Activated naive CD8-positive, alpha-beta T cell (primary cell): ENCODE measurements at regions not wholly inside any gene's neighbourhood (a gene's known extent, or its start where the extent isn't known, plus 50 kb on each side); places are given as distances from the start of the nearest gene placed in this dataset.
"Not testable (repeated sequence)": the region's sequence is repeated elsewhere in the genome, so short reads cannot be mapped to it uniquely, and the experiment has no call there.

ENCODE experiments used
- H3K27ac Mint-ChIP-seq: one replicate; pipeline ENCODE4 v1.8.0; 2021; ENCODE audit warnings: mixed read lengths
- H3K27me3 Mint-ChIP-seq: one replicate; pipeline ENCODE4 v1.8.0; 2021; ENCODE audit warnings: mixed read lengths
- H3K36me3 Mint-ChIP-seq: one replicate; pipeline ENCODE4 v1.8.0; 2021; ENCODE audit warnings: mixed read lengths
- H3K4me1 Mint-ChIP-seq: one replicate; pipeline ENCODE4 v1.8.0; 2021; ENCODE audit warnings: low read depth, mixed read lengths
- H3K4me3 Mint-ChIP-seq: one replicate; pipeline ENCODE4 v1.8.0; 2021; ENCODE audit warnings: mild to moderate bottlenecking, mixed read lengths
- H3K9me3 Mint-ChIP-seq: one replicate; pipeline ENCODE4 v1.8.0; 2021; ENCODE audit warnings: low read depth, mixed read lengths

GRCh38 chr7:42542446-42542845 is 305.4 kb upstream of the GLI3 start:
- H3K27me3 Mint-ChIP-seq, H3K4me1 Mint-ChIP-seq, H3K9me3 Mint-ChIP-seq, H3K4me3 Mint-ChIP-seq, H3K27ac Mint-ChIP-seq, H3K36me3 Mint-ChIP-seq: not testable (repeated sequence)

- no peak overlapping the region for H3K27ac Mint-ChIP-seq
Measured at GRCh38 chr7:42534441-42534840, 297.4 kb upstream of the GLI3 start.

GRCh38 chr7:42527004-42527403 is 290.0 kb upstream of the GLI3 start:
- no peaks in the 10 kb centered on the region for H3K36me3 Mint-ChIP-seq
- peaks cover 13% of the 10 kb centered on the region for H3K9me3 Mint-ChIP-seq
- no peak overlapping the region for H3K27ac Mint-ChIP-seq
- no peaks in the 10 kb centered on the region for H3K4me1 Mint-ChIP-seq
- H3K4me3 Mint-ChIP-seq, result no peak overlapping the region
- no peaks in the 10 kb centered on the region for H3K27me3 Mint-ChIP-seq

More at GRCh38 chr7:42534441-42534840, 297.4 kb upstream of the GLI3 start:
- no peaks in the 10 kb centered on the region for H3K4me1 Mint-ChIP-seq
- H3K9me3 Mint-ChIP-seq, result peaks cover 11% of the 10 kb centered on the region
- H3K36me3 Mint-ChIP-seq, result no peaks in the 10 kb centered on the region
- H3K27me3 Mint-ChIP-seq, result no peaks in the 10 kb centered on the region
- H3K4me3 Mint-ChIP-seq, result no peak overlapping the region

GRCh38 chr7:42522227-42522991 is 285.4 kb upstream of the GLI3 start:
- H3K36me3 Mint-ChIP-seq, result no peaks in the 10 kb centered on the region
- H3K27me3 Mint-ChIP-seq, result no peaks in the 10 kb centered on the region
- H3K4me1 Mint-ChIP-seq, result no peaks in the 10 kb centered on the region
- no peak overlapping the region for H3K4me3 Mint-ChIP-seq
- H3K27ac Mint-ChIP-seq, result no peak overlapping the region
- H3K9me3 Mint-ChIP-seq, result peaks cover 8% of the 10 kb centered on the region

GRCh38 chr7:42511027-42511426 is 274.0 kb upstream of the GLI3 start:
- H3K4me1 Mint-ChIP-seq, result no peaks in the 10 kb centered on the region
- H3K27me3 Mint-ChIP-seq, result no peaks in the 10 kb centered on the region
- no peaks in the 10 kb centered on the region for H3K36me3 Mint-ChIP-seq
- no peak overlapping the region for H3K4me3 Mint-ChIP-seq
- H3K27ac Mint-ChIP-seq, result no peak overlapping the region
- H3K9me3 Mint-ChIP-seq, result peaks cover 4% of the 10 kb centered on the region

GRCh38 chr7:42506097-42506496 is 269.1 kb upstream of the GLI3 start:
- H3K4me3 Mint-ChIP-seq, result no peak overlapping the region
- H3K36me3 Mint-ChIP-seq, result no peaks in the 10 kb centered on the region
- no peaks in the 10 kb centered on the region for H3K4me1 Mint-ChIP-seq
- no peaks in the 10 kb centered on the region for H3K27me3 Mint-ChIP-seq
- no peak overlapping the region for H3K27ac Mint-ChIP-seq
- peaks cover 4% of the 10 kb centered on the region for H3K9me3 Mint-ChIP-seq

GRCh38 chr7:42502022-42502421 is 265.0 kb upstream of the GLI3 start:
- Mint-ChIP-seq H3K4me3 (no peak overlapping the region), H3K4me1 (no peaks in the 10 kb centered on the region), H3K27ac (no peak overlapping the region), H3K27me3 (peaks cover 2% of the 10 kb centered on the region), H3K9me3 (no peaks in the 10 kb centered on the region), H3K36me3 (no peaks in the 10 kb centered on the region)

GRCh38 chr7:42495256-42495655 is 258.2 kb upstream of the GLI3 start:
- no peaks in the 10 kb centered on the region for H3K9me3 Mint-ChIP-seq
- H3K27me3 Mint-ChIP-seq, result peaks cover 16% of the 10 kb centered on the region
- H3K27ac Mint-ChIP-seq, result no peak overlapping the region

GRCh38 chr7:42494736-42495135 is 257.7 kb upstream of the GLI3 start:
- Mint-ChIP-seq H3K27ac (no peak overlapping the region), H3K36me3 (no peaks in the 10 kb centered on the region), H3K4me3 (no peak overlapping the region), H3K27me3 (peaks cover 16% of the 10 kb centered on the region), H3K9me3 (no peaks in the 10 kb centered on the region), H3K4me1 (no peaks in the 10 kb centered on the region)

More at GRCh38 chr7:42495256-42495655, 258.2 kb upstream of the GLI3 start:
- H3K4me1 Mint-ChIP-seq, result no peaks in the 10 kb centered on the region
- H3K36me3 Mint-ChIP-seq, result no peaks in the 10 kb centered on the region
- no peak overlapping the region for H3K4me3 Mint-ChIP-seq

- Mint-ChIP-seq H3K36me3 (no peaks in the 10 kb centered on the region), H3K27ac (no peak overlapping the region), H3K4me1 (no peaks in the 10 kb centered on the region), H3K27me3 (peaks cover 16% of the 10 kb centered on the region), H3K9me3 (no peaks in the 10 kb centered on the region), H3K4me3 (no peak overlapping the region)
Measured at GRCh38 chr7:42494199-42494710, 257.2 kb upstream of the GLI3 start.

GRCh38 chr7:42493436-42494198 is 256.6 kb upstream of the GLI3 start:
- H3K4me1 Mint-ChIP-seq, result no peaks in the 10 kb centered on the region
- H3K4me3 Mint-ChIP-seq, result no peak overlapping the region
- no peak overlapping the region for H3K27ac Mint-ChIP-seq
- no peaks in the 10 kb centered on the region for H3K36me3 Mint-ChIP-seq
- peaks cover 18% of the 10 kb centered on the region for H3K27me3 Mint-ChIP-seq
- no peaks in the 10 kb centered on the region for H3K9me3 Mint-ChIP-seq

- Mint-ChIP-seq H3K4me3 (no peak overlapping the region), H3K9me3 (no peaks in the 10 kb centered on the region), H3K36me3 (no peaks in the 10 kb centered on the region), H3K27ac (no peak overlapping the region), H3K27me3 (peaks cover 18% of the 10 kb centered on the region), H3K4me1 (no peaks in the 10 kb centered on the region)
Measured at GRCh38 chr7:42492920-42493319, 255.9 kb upstream of the GLI3 start.

- peaks cover 4% of the 10 kb centered on the region for H3K9me3 Mint-ChIP-seq
- H3K27me3 Mint-ChIP-seq, result peaks cover 14% of the 10 kb centered on the region
- no peaks in the 10 kb centered on the region for H3K4me1 Mint-ChIP-seq
- no peak overlapping the region for H3K4me3 Mint-ChIP-seq
- H3K36me3 Mint-ChIP-seq, result no peaks in the 10 kb centered on the region
- H3K27ac Mint-ChIP-seq, result no peak overlapping the region
Measured at GRCh38 chr7:42491106-42491505, 254.1 kb upstream of the GLI3 start.

- Mint-ChIP-seq H3K36me3 (no peaks in the 10 kb centered on the region), H3K4me1 (no peaks in the 10 kb centered on the region), H3K4me3 (no peak overlapping the region), H3K27me3 (peaks cover 13% of the 10 kb centered on the region), H3K27ac (no peak overlapping the region), H3K9me3 (peaks cover 4% of the 10 kb centered on the region)
Measured at GRCh38 chr7:42489299-42489698, 252.3 kb upstream of the GLI3 start.

GRCh38 chr7:42485301-42485766 is 248.3 kb upstream of the GLI3 start:
- H3K27me3 Mint-ChIP-seq, result peaks cover 2% of the 10 kb centered on the region
- H3K27ac Mint-ChIP-seq, result no peak overlapping the region
- H3K36me3 Mint-ChIP-seq, result no peaks in the 10 kb centered on the region
- H3K9me3 Mint-ChIP-seq, result peaks cover 4% of the 10 kb centered on the region
- H3K4me1 Mint-ChIP-seq, result no peaks in the 10 kb centered on the region
- H3K4me3 Mint-ChIP-seq, result no peak overlapping the region
